ENCODE measurements at regions not wholly inside any gene's neighbourhood (a gene's known extent, or its start where the extent isn't known, plus 50 kb on each side); places are given as distances from the start of the nearest gene placed in this dataset.
"Not testable (repeated sequence)": the region's sequence is repeated elsewhere in the genome, so short reads cannot be mapped to it uniquely, and the experiment has no call there.

GRCh38 chr13:62371737-62372136 lies 956.1 kb upstream of the PCDH20 start:
- H3K4me3 ChIP-seq (ENCODE audit: low read depth in 1 of 3, low read length in 3 of 3), result no peak overlapping the region
- WGBS, result 63% methylated on average over 2 of the region's 2 CpGs

GRCh38 chr13:62367971-62368370 lies 952.3 kb upstream of the PCDH20 start:
- not testable (repeated sequence) for H3K9me3 ChIP-seq (ENCODE audit: control insufficient read depth in 4 of 4, low read length in 3 of 4)
- 88% methylated on average over 3 of the region's 3 CpGs for WGBS

More at GRCh38 chr13:62371737-62372136, 956.1 kb upstream of the PCDH20 start:
- Histone ChIP-seq H3K27ac (ENCODE audit: low read depth in 1 of 2, low read length in 2 of 2) (no peak overlapping the region), H3K9ac (ENCODE audit: low read depth in 1 of 2, low read length in 2 of 2) (no peak overlapping the region), H3K9me3 (ENCODE audit: control insufficient read depth in 4 of 4, low read length in 3 of 4) (no peaks in the 10 kb centered on the region), H3K36me3 (ENCODE audit: control insufficient read depth in 4 of 4, insufficient read depth in 3 of 4, low read depth in 1 of 4, low read length in 3 of 4) (no peaks in the 10 kb centered on the region), H3K4me1 (ENCODE audit: control insufficient read depth in 4 of 4, insufficient read depth in 4 of 4, low read length in 3 of 4) (no peaks in the 10 kb centered on the region), H3K27me3 (ENCODE audit: control insufficient read depth in 4 of 4, insufficient read depth in 4 of 4, low read length in 3 of 4) (no peaks in the 10 kb centered on the region)
- no peak for DNase-seq (ENCODE audit: low spot score)
- TF ChIP-seq JUND (IDR thresholded peaks at IDR 0.05) (no peak), FOXA2 (IDR thresholded peaks at IDR 0.05) (no peak), GABPA (IDR thresholded peaks at IDR 0.05 in 1 of 2, conservative IDR thresholded peaks at IDR 0.05 in 1 of 2) (no peak), RXRA (IDR thresholded peaks at IDR 0.05) (no peak), HNF4A (conservative IDR thresholded peaks at IDR 0.05) (no peak), HNF4G (IDR thresholded peaks at IDR 0.05) (no peak), NR2F2 (IDR thresholded peaks at IDR 0.05) (no peak), CTCF (IDR thresholded peaks at IDR 0.05; ENCODE audit: low read depth, low read length, missing input control) (no peak), RAD21 (IDR thresholded peaks at IDR 0.05) (no peak), SP1 (IDR thresholded peaks at IDR 0.05) (no peak), EGR1 (IDR thresholded peaks at IDR 0.05; ENCODE audit: low read depth in 2 of 2) (no peak), FOXA1 (IDR thresholded peaks at IDR 0.05) (no peak), YY1 (IDR thresholded peaks at IDR 0.05) (no peak)
- TF ChIP-seq, protein P1, sequence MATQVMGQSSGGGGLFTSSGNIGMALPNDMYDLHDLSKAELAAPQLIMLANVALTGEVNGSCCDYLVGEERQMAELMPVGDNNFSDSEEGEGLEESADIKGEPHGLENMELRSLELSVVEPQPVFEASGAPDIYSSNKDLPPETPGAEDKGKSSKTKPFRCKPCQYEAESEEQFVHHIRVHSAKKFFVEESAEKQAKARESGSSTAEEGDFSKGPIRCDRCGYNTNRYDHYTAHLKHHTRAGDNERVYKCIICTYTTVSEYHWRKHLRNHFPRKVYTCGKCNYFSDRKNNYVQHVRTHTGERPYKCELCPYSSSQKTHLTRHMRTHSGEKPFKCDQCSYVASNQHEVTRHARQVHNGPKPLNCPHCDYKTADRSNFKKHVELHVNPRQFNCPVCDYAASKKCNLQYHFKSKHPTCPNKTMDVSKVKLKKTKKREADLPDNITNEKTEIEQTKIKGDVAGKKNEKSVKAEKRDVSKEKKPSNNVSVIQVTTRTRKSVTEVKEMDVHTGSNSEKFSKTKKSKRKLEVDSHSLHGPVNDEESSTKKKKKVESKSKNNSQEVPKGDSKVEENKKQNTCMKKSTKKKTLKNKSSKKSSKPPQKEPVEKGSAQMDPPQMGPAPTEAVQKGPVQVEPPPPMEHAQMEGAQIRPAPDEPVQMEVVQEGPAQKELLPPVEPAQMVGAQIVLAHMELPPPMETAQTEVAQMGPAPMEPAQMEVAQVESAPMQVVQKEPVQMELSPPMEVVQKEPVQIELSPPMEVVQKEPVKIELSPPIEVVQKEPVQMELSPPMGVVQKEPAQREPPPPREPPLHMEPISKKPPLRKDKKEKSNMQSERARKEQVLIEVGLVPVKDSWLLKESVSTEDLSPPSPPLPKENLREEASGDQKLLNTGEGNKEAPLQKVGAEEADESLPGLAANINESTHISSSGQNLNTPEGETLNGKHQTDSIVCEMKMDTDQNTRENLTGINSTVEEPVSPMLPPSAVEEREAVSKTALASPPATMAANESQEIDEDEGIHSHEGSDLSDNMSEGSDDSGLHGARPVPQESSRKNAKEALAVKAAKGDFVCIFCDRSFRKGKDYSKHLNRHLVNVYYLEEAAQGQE (IDR thresholded peaks at IDR 0.05), result no peak

GRCh38 chr13:62360609-62361008 lies 945.0 kb upstream of the PCDH20 start:
- DNase-seq (ENCODE audit: low spot score), result no peak
- no peak overlapping the region for H3K9ac ChIP-seq (ENCODE audit: low read depth in 1 of 2, low read length in 2 of 2)
- H3K9me3 ChIP-seq (ENCODE audit: control insufficient read depth in 4 of 4, low read length in 3 of 4), result no peaks in the 10 kb centered on the region
- H3K4me3 ChIP-seq (ENCODE audit: low read depth in 1 of 3, low read length in 3 of 3), result no peak overlapping the region
- H3K27me3 ChIP-seq (ENCODE audit: control insufficient read depth in 4 of 4, insufficient read depth in 4 of 4, low read length in 3 of 4), result no peaks in the 10 kb centered on the region
- H3K27ac ChIP-seq (ENCODE audit: low read depth in 1 of 2, low read length in 2 of 2), result no peak overlapping the region
- no peaks in the 10 kb centered on the region for H3K4me1 ChIP-seq (ENCODE audit: control insufficient read depth in 4 of 4, insufficient read depth in 4 of 4, low read length in 3 of 4)
- no peaks in the 10 kb centered on the region for H3K36me3 ChIP-seq (ENCODE audit: control insufficient read depth in 4 of 4, insufficient read depth in 3 of 4, low read depth in 1 of 4, low read length in 3 of 4)
- no peak for TF ChIP-seq MAX (IDR thresholded peaks at IDR 0.05)
- no peak for TF ChIP-seq HNF4G (IDR thresholded peaks at IDR 0.05)
- no peak for TF ChIP-seq TAF1 (conservative IDR thresholded peaks at IDR 0.05)
- TF ChIP-seq CTCF (IDR thresholded peaks at IDR 0.05; ENCODE audit: low read depth, low read length, missing input control), result no peak
- TF ChIP-seq GABPA (IDR thresholded peaks at IDR 0.05 in 1 of 2, conservative IDR thresholded peaks at IDR 0.05 in 1 of 2), result no peak
- TF ChIP-seq, protein P1 (IDR thresholded peaks at IDR 0.05), result no peak
- no peak for TF ChIP-seq NR2F2 (IDR thresholded peaks at IDR 0.05)
- TF ChIP-seq FOXA1 (IDR thresholded peaks at IDR 0.05), result no peak
- TF ChIP-seq RAD21 (IDR thresholded peaks at IDR 0.05), result no peak
- TF ChIP-seq JUND (IDR thresholded peaks at IDR 0.05), result no peak
- TF ChIP-seq ATF3 (IDR thresholded peaks at IDR 0.05), result no peak

More at GRCh38 chr13:62367971-62368370, 952.3 kb upstream of the PCDH20 start:
- H3K4me1 ChIP-seq (ENCODE audit: control insufficient read depth in 4 of 4, insufficient read depth in 4 of 4, low read length in 3 of 4); DNase-seq (ENCODE audit: low spot score); H3K36me3 ChIP-seq (ENCODE audit: control insufficient read depth in 4 of 4, insufficient read depth in 3 of 4, low read depth in 1 of 4, low read length in 3 of 4); H3K27me3 ChIP-seq (ENCODE audit: control insufficient read depth in 4 of 4, insufficient read depth in 4 of 4, low read length in 3 of 4); H3K9ac ChIP-seq (ENCODE audit: low read depth in 1 of 2, low read length in 2 of 2); H3K4me3 ChIP-seq (ENCODE audit: low read depth in 1 of 3, low read length in 3 of 3); H3K27ac ChIP-seq (ENCODE audit: low read depth in 1 of 2, low read length in 2 of 2): not testable (repeated sequence)

Data from liver (tissue), 8 donors.